Cardiac fibroblast (primary cell): ENCODE measurements at regions not wholly inside any gene's neighbourhood (a gene's known extent, or its start where the extent isn't known, plus 50 kb on each side); places are given as distances from the start of the nearest gene placed in this dataset.

Experiments used
- DNase-seq, 2 donors: peaks; one replicate each; pipeline versions ENCODE4 v3.0.0 to v3.0.0-alpha.2; 2010; ENCODE audit warnings: low read depth in 2 of 2
- H3K4me3 ChIP-seq, 2 donors: replicated peaks in 1 of 2; 1 replicate in 1 of 2; 2 replicates in 1 of 2; pipeline ENCODE4 v1.5.1; 2011; ENCODE audit warnings: low read depth in 2 of 2, low read length in 2 of 2, mild to moderate bottlenecking in 2 of 2, moderate library complexity in 1 of 2
- TF ChIP-seq, protein P1 (sequence below): IDR thresholded peaks from one replicate; pipeline ENCODE4 v1.5.1; 2011; ENCODE audit warnings: low read depth, mild to moderate bottlenecking, low read length, inconsistent platforms

DNA sequence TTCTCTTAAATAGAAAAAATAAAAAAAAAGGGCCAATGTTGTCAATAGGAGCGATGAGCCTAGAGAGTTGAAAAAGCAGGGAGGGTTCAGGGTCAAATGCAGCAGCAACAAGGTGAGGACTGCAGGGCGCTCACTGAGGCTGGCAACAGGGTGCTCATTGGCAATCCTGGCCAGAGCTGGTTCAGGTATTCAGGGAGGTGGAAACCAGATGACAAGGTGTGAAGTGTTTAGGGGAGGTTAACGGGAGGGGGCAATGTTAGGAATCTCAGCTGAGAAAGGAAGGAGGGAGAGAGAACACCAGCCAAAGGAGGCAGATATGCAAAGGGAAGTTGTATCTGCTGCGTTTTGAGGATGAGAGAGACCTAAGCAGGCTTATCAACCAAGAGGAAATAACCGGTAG, 129.8 kb upstream of the DAB1 start:
- TF ChIP-seq, protein P1, sequence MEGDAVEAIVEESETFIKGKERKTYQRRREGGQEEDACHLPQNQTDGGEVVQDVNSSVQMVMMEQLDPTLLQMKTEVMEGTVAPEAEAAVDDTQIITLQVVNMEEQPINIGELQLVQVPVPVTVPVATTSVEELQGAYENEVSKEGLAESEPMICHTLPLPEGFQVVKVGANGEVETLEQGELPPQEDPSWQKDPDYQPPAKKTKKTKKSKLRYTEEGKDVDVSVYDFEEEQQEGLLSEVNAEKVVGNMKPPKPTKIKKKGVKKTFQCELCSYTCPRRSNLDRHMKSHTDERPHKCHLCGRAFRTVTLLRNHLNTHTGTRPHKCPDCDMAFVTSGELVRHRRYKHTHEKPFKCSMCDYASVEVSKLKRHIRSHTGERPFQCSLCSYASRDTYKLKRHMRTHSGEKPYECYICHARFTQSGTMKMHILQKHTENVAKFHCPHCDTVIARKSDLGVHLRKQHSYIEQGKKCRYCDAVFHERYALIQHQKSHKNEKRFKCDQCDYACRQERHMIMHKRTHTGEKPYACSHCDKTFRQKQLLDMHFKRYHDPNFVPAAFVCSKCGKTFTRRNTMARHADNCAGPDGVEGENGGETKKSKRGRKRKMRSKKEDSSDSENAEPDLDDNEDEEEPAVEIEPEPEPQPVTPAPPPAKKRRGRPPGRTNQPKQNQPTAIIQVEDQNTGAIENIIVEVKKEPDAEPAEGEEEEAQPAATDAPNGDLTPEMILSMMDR = no peak
- no peak for DNase-seq

GRCh38 chr1:57551476-57551875, 127.6 kb upstream of the DAB1 start:
- DNase-seq = no peak
- H3K4me3 ChIP-seq = no peak overlapping the region
- TF ChIP-seq, protein P1 = no peak

More for the DNA sequence above, 129.8 kb upstream of the DAB1 start:
- no peak overlapping the region for H3K4me3 ChIP-seq

DNA sequence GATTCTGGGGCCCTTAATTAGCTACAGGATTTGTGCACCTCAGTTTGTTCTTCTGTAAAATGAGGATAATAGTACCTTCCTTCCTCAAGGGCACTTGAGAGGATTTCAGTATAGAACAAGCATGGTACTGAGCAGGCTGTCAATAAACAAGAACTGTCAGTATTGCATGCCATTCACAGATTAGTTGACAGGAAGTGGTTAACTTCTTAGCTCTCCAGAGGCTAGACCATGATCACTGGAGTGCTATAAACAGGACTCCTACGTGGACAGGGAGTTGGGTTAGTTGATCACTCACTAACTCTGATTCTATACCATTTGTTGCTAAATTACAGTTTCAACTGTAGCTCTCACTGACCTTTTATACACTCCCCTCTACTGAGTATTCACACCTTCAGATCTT, 126.2 kb upstream of the DAB1 start:
- no peak overlapping the region for H3K4me3 ChIP-seq
- TF ChIP-seq, protein P1 = no peak

GRCh38 chr1:57549300-57549699, 125.4 kb upstream of the DAB1 start:
- TF ChIP-seq, protein P1 = no peak
- no peak for DNase-seq
- no peak overlapping the region for H3K4me3 ChIP-seq

More for the DNA sequence above, 126.2 kb upstream of the DAB1 start:
- DNase-seq = no peak

- no peak for DNase-seq
- no peak overlapping the region for H3K4me3 ChIP-seq
- TF ChIP-seq, protein P1 = no peak
These were observed 122.9 kb upstream of the DAB1 start for GRCh38 chr1:57546549-57547330.

DNA sequence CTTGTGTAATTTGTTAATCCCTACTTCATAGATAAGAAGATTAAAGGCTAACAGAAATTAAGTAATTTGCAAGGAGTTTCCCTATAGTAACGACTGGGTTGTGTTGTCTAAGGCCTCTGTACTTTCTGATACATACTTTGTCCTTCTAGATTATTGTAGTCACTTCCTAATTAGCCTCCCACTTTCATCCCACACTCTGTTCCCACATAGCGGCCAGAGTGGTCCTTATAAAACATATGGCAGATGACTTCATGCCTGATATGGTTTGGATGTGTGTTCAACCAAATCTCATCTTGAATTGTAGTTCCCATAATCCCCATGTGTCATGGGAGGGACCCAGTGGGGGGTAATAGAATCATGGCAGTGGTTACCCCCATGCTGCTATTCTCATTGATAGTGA, 120.5 kb upstream of the DAB1 start:
- DNase-seq = no peak
- H3K4me3 ChIP-seq = no peak overlapping the region
- TF ChIP-seq, protein P1 = no peak
